GM23338 (cell line): ENCODE measurements at regions not wholly inside any gene's neighbourhood (a gene's known extent, or its start where the extent isn't known, plus 50 kb on each side); places are given as distances from the start of the nearest gene placed in this dataset.

Source experiments
- ATAC-seq: fragments of 200-7000 bp; cut with Tn5 transposase; 3 replicates; pipeline ENCODE4 v1.9.1; 2020
- DNase-seq: peaks from one replicate; pipeline ENCODE4 v3.0.0-alpha.2; 2015; ENCODE audit warnings: low spot score
- H2AFZ ChIP-seq: fragments of 200-600 bp; sonication (generic); 2 replicates; pipeline ENCODE4 v1.8.0; 2016; ENCODE audit warnings: antibody characterized with exemption, mild to moderate bottlenecking, moderate library complexity
- H3F3A ChIP-seq: fragments of 200-600 bp; sonication (generic); replicated peaks from 2 replicates; pipeline ENCODE4 v1.8.0; 2017; ENCODE audit warnings: antibody characterized with exemption, mixed run types, low read depth
- H3K27ac ChIP-seq: fragments of 200-600 bp; sonication (generic); 2 replicates; pipeline ENCODE4 v1.6.1; 2016; ENCODE audit warnings: low read depth
- H3K27me3 ChIP-seq: fragments of 200-600 bp; sonication (generic); 2 replicates; pipeline ENCODE4 v1.8.0; 2016; ENCODE audit warnings: mild to moderate bottlenecking, mixed run types, moderate library complexity; ENCODE audit not compliant: insufficient read depth
- H3K36me3 ChIP-seq: fragments of 200-600 bp; sonication (generic); 2 replicates; pipeline ENCODE4 v1.8.0; 2016; ENCODE audit warnings: mild to moderate bottlenecking; ENCODE audit not compliant: insufficient read depth
- H3K4me1 ChIP-seq: fragments of 200-600 bp; sonication (generic); 2 replicates; pipeline ENCODE4 v1.8.0; 2016; ENCODE audit warnings: mild to moderate bottlenecking, moderate library complexity; ENCODE audit not compliant: insufficient read depth
- H3K4me2 ChIP-seq: fragments of 200-600 bp; sonication (generic); 2 replicates; pipeline ENCODE4 v1.7.1; 2017; ENCODE audit warnings: mixed run types
- H3K4me3 ChIP-seq: fragments of 200-600 bp; sonication (generic); 2 replicates; pipeline ENCODE4 v1.6.1; 2016; ENCODE audit warnings: mixed run types
- H3K79me2 ChIP-seq: fragments of 200-600 bp; sonication (generic); replicated peaks from 2 replicates; pipeline ENCODE4 v1.8.0; 2017; ENCODE audit warnings: mild to moderate bottlenecking; ENCODE audit not compliant: insufficient read depth
- H3K9me2 ChIP-seq: fragments of 200-600 bp; sonication (generic); 2 replicates; pipeline ENCODE4 v1.8.0; 2017; ENCODE audit not compliant: insufficient read depth
- H4K20me1 ChIP-seq: fragments of 200-600 bp; sonication (generic); replicated peaks from 2 replicates; pipeline ENCODE4 v1.8.0; 2017; ENCODE audit warnings: mild to moderate bottlenecking; ENCODE audit not compliant: insufficient read depth
- H3K27ac Mint-ChIP-seq: 2 replicates; pipeline ENCODE4 v1.8.0; 2020; ENCODE audit warnings: inconsistent platforms, mild to moderate bottlenecking, moderate library complexity, mixed read lengths
- H3K27me3 Mint-ChIP-seq: 3 replicates; pipeline ENCODE4 v1.8.0; 2022; ENCODE audit warnings: low read depth, mild to moderate bottlenecking, moderate library complexity, mixed read lengths, inconsistent platforms; ENCODE audit not compliant: insufficient read depth, poor library complexity
- H3K36me3 Mint-ChIP-seq: 3 replicates; pipeline ENCODE4 v1.8.0; 2021; ENCODE audit warnings: low read depth, mild to moderate bottlenecking, inconsistent platforms, moderate library complexity, mixed read lengths
- H3K4me1 Mint-ChIP-seq: 3 replicates; pipeline ENCODE4 v1.8.0; 2020; ENCODE audit warnings: mild to moderate bottlenecking, inconsistent platforms, mixed read lengths
- H3K4me3 Mint-ChIP-seq: 3 replicates; pipeline ENCODE4 v1.8.0; 2021; ENCODE audit warnings: moderate library complexity, mild to moderate bottlenecking, inconsistent platforms, mixed read lengths
- H3K9me3 Mint-ChIP-seq: 3 replicates; pipeline ENCODE4 v1.8.0; 2020; ENCODE audit warnings: moderate library complexity, mild to moderate bottlenecking, inconsistent platforms, mixed read lengths
- CREB1 ChIP-seq: fragments of 250-450 bp; sonication (Bioruptor Pico); IDR thresholded peaks from 2 replicates; pipeline ENCODE4 v1.5.0; 2020; ENCODE audit warnings: low read depth, mild to moderate bottlenecking, moderate library complexity
- ETS1 ChIP-seq: IDR thresholded peaks from 2 replicates; pipeline ENCODE4 v1.6.1; 2016; ENCODE audit warnings: antibody characterized with exemption
- EZH2 ChIP-seq: fragments of 200-600 bp; sonication (generic); IDR thresholded peaks from one replicate; pipeline ENCODE4 v1.8.0; 2017; ENCODE audit warnings: antibody characterized with exemption, mild to moderate bottlenecking, low read depth; ENCODE audit not compliant: unreplicated experiment
- EZH2phosphoT487 ChIP-seq: fragments of 200-600 bp; sonication (generic); IDR thresholded peaks from one replicate; pipeline ENCODE4 v1.8.1; 2018; ENCODE audit warnings: antibody characterized with exemption; ENCODE audit not compliant: unreplicated experiment
- JUNB ChIP-seq: IDR thresholded peaks from one replicate; pipeline ENCODE4 v1.6.1; 2016; ENCODE audit warnings: antibody characterized with exemption; ENCODE audit not compliant: unreplicated experiment
- POLR2AphosphoS5 ChIP-seq: IDR thresholded peaks from 2 replicates; pipeline ENCODE4 v1.6.1; 2016; ENCODE audit warnings: antibody characterized with exemption, low read depth
- STAT1 ChIP-seq: IDR thresholded peaks from one replicate; pipeline ENCODE4 v1.6.1; 2016; ENCODE audit warnings: antibody characterized with exemption; ENCODE audit not compliant: unreplicated experiment
- ZNF114 ChIP-seq: fragments of 250-450 bp; sonication (Bioruptor Pico); IDR thresholded peaks from 2 replicates; pipeline ENCODE4 v1.5.0; 2020; ENCODE audit warnings: mild to moderate bottlenecking, moderate library complexity
- ZNF331 ChIP-seq: fragments of 250-450 bp; sonication (Bioruptor Pico); IDR thresholded peaks from 2 replicates; pipeline ENCODE4 v1.5.0; 2020; ENCODE audit warnings: low read depth, mild to moderate bottlenecking, moderate library complexity
- ZNF462 ChIP-seq: fragments of 250-450 bp; sonication (Bioruptor Pico); IDR thresholded peaks from 2 replicates; pipeline ENCODE4 v1.5.0; 2020; ENCODE audit warnings: mild to moderate bottlenecking, moderate library complexity

- H3K36me3 ChIP-seq = no peaks in the 10 kb centered on the region
- no peak for DNase-seq
- H3K9me2 ChIP-seq = no peaks in the 10 kb centered on the region
- TF ChIP-seq ZNF462 (CRISPR knock-in tag) (no peak), JUNB (no peak), EZH2phosphoT487 (no peak), ZNF114 (no peak), ETS1 (no peak), ZNF331 (CRISPR knock-in tag) (no peak), EZH2 (no peak), POLR2AphosphoS5 (no peak), CREB1 (CRISPR knock-in tag) (no peak), STAT1 (no peak)
- no peak overlapping the region for H3K4me3 Mint-ChIP-seq
- H3K4me1 Mint-ChIP-seq = no peaks in the 10 kb centered on the region
- no peaks in the 10 kb centered on the region for H3K79me2 ChIP-seq
- no peak for ATAC-seq
- no peaks in the 10 kb centered on the region for H3K4me1 ChIP-seq
- H3K36me3 Mint-ChIP-seq = peaks cover 9% of the 10 kb centered on the region
- H3K4me2 ChIP-seq = no peak overlapping the region
- H4K20me1 ChIP-seq = no peaks in the 10 kb centered on the region
- no peaks in the 10 kb centered on the region for H3F3A ChIP-seq
- peaks cover 28% of the 10 kb centered on the region for H3K9me3 Mint-ChIP-seq
- H3K27me3 ChIP-seq = no peaks in the 10 kb centered on the region
- no peaks in the 10 kb centered on the region for H3K27me3 Mint-ChIP-seq
- H3K27ac Mint-ChIP-seq = no peak overlapping the region
- H2AFZ ChIP-seq = no peak overlapping the region
- H3K27ac ChIP-seq = no peak overlapping the region
- H3K4me3 ChIP-seq = no peak overlapping the region
Measured at GRCh38 chr10:81472927-81473470, 402.0 kb upstream of the NRG3 start.
